SH-SY5Y (cell line): ENCODE measurements at regions not wholly inside any gene's neighbourhood (a gene's known extent, or its start where the extent isn't known, plus 50 kb on each side); places are given as distances from the start of the nearest gene placed in this dataset.

Source experiments
- GATA2 ChIP-seq: IDR thresholded peaks from 2 replicates; pipeline ENCODE4 v1.6.1; 2011; ENCODE audit warnings: mild to moderate bottlenecking, low read depth, low read length
- GATA3 ChIP-seq: IDR thresholded peaks from 2 replicates; pipeline ENCODE4 v1.6.1; 2011; ENCODE audit warnings: low read depth, mild to moderate bottlenecking, low read length, moderate library complexity

DNA sequence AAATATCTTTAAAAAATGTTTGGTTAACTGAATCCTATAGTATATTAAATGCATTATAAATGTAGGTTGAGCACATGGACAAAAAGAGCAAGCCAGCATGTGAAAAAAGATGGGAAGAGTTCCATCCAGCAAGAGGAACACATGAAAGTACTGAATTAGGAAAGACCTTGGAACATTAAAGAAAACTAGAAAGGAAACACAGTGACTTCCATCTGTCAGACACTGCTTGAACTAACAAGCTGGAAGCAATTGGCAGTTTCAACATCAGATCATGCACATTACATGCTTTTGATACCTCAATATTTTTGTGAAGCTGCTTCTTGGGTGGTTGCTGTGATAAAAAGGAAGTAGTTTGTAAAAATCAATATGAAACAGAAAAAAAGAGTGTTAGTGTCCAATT lies 626.8 kb upstream of the GNPDA2 start:
- TF ChIP-seq GATA3 (no peak), GATA2 (no peak)
